GM19023 (cell line): ENCODE measurements at regions not wholly inside any gene's neighbourhood (a gene's known extent, or its start where the extent isn't known, plus 50 kb on each side); places are given as distances from the start of the nearest gene placed in this dataset.
"Not testable (repeated sequence)": the region's sequence is repeated elsewhere in the genome, so short reads cannot be mapped to it uniquely, and the experiment has no call there.

Experiments used
- ATAC-seq: cut with Tn5 transposase; IDR thresholded peaks from one replicate; pipeline ENCODE4 v1.9.1; 2021; ENCODE audit warnings: mild to moderate bottlenecking, moderate library complexity; ENCODE audit not compliant: unreplicated experiment

DNA sequence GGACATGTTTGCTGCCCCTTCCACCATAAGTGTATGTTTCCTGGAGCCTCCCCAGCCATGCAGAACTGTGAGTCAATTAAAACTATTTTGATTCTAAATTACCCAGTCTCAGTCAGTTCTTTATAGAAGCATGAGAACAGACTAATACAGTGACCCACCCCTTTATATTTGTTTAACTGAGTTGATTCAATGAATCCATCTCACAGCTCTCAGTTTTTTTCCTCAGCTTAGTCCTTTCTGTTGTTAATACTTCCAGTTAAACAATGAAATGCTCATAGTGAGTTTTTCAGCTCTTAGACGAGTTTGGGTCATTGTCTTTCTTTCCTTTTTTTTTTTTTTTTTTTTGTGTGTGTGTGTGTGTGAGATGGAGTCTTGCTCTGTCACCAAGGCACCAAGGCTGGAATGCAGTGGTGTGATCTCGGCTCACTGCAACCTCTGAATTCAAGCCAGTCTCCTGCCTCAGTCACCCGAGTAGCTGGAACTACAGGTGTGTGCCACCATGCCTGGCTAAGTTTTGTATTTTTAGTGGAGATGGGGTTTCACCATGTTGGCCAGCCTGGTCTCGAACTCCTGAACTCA, 627.4 kb downstream of the SPATA31A7 start:
- ATAC-seq = not testable (repeated sequence)

DNA sequence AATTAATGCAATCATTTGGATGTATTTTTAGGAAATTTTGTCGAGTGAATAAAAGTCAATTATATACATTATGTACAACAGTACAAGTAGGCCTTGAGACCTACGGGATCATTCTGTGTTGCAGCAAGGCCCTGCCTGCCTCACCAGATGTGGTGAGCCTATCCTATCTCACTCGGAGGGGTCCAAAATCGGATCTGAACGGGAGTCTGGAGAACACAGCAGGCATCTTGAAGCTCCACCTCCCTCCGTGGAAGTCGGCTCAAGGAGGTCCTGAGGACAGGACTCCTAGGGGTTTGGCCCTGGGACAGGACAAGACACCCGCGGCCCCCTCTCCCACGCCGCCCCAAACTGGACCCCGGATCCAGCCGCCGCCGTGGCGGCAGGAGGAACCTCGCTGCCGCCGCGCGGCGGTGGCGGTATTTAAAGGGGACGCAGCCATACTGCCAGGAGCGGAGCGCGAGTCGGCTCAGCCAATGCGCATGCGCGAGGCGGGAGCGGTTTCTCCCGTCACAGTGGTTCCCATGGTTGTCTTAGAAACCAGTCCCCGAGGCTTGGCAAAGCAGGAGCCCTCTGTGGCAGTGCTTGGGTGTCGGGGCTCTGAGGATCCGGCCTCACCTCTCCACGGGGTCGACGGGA, 663.9 kb downstream of the SPATA31A7 start:
- ATAC-seq = peak; percentile 74

DNA sequence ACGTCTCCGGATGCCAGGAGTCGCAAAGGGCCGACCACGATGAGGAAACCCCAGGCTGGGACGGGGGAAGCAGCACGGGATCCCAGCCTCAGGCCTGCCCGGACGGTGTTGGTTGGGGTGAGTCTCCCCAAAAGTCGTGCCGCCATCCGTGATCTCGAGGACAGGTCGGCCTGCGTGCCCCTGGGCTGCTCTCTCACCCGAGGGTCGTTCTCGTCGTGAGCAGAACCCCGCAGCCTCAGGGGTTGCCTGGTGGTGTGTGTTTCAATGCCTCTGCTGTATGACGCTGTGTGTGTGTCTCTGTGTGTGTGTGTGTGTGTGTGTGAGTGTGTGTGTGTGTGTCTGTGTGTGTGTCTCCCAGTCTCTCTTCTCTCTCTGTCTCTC, 664.4 kb downstream of the SPATA31A7 start:
- not testable (repeated sequence) for ATAC-seq

DNA sequence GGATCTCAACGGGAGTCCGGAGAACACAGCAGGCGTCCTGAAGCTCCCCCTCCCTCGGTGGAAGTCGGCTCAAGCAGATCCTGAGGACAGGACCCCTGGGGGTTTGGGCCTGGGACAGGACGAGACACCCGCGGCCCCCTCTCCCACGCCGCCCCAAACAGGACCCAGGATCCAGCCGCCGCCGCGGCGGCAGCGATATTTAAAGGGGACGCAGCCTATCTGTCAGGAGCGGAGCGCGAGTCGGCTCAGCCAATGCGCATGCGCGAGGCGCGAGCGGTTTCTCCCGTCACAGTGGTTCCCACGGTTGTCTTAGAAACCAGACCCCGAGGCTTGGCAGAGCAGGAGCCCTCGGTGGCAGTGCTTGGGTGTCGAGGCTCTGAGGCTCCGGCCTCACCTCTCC, 666.4 kb downstream of the SPATA31A7 start:
- ATAC-seq = peak; percentile 59

DNA sequence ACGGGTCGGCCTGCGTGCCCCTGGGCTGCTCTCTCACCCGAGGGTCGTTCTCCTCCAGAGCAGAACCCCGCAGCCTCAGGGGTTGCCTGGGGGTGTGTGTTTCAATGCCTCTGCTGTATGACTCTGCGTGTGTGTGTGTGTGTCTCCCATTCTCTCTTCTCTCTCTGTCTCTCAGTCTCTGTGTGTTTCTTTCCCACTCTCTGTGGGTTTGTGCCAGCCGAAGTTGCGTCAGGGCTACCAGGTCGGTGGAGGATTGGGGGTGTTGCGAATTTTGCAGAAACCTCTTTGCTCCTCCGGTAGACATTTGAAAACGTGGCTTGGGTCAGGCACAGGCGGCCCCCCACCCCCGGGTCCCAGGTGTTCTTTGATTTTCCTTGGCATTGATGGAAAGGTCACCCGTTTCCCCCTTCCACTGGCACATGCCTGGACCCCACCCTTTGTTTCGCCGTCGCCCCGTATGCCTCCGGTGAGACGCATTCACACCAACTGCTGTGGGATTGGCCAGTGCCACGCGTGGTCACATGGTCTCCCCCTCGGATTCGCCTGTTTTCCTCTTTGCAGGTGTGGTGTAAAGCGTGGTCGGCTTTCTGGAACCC, 667.1 kb downstream of the SPATA31A7 start:
- ATAC-seq = not testable (repeated sequence)

DNA sequence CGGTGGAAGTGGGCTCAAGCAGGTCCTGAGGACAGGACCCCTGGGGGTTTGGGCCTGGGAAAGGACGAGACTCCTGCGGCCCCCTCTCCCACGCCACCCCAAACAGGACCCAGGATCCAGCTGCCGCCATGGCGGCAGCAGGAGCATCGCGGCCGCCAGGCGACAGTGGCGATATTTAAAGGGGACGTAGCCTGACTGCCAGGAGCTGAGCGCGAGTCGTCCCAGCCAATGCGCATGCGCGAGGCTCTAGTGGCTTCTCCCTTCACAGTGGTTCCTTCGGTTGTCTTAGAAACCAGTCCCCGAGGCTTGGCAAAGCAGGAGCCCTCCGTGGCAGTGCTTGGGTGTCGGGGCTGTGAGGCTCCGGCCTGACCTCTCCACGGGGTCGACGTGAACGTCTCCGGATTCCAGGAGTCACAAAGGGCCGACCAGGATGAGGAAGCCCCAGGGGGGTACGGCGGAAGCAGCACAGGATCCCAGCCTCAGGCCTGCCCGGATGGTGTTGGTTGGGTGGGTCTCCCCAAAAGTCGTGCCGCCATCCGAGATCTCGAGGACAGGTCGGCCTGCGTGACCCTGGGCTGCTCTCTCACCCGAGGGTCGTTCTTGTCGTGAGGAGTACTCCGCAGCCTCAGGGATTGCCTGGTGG, 668.0 kb downstream of the SPATA31A7 start:
- ATAC-seq = peak; percentile 81

DNA sequence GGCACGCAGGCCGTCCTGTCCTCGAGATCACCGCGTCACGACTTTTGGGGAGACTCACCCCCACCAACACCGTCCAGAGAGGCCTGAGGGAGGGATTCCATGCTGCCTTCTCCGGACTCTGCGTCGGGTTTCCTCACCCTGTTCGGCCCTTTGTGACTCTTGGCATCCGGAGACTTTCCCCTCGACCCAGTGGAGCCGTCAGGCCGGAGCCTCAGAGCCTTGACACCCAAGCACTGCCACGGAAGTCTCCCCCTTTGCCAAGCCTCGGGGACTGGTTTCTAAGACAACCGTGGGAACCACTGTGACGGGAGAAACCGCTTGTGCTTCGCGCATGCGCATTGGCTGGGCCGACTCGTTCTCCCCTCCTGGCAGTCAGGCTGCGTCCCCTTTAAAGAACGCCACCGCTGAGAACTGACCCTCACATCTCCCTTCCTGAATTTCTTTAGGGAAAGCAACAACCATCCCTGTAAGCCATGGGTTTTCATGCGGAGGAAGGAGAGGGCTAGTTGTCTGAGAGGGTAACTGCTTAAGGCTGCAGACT, 672.7 kb downstream of the SPATA31A7 start:
- not testable (repeated sequence) for ATAC-seq

DNA sequence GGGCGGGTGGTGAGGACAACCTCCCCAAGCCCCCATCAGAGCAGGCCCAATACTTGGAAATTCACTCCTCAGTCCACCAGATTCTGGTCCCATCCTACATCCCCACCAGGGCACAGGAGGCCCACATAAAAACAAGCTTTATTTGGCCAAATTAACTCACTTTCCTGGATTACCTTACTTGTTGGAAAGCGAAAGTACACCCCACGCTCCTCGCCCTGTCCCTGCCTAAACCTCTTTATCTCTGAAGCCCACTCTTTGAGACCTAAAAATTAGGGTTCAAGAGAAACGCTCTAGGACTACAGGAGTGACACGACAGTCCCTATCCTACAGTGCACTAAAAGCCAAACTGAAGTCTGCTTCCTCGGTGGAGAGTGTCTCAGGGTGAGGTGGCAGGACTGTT, 674.6 kb downstream of the SPATA31A7 start:
- not testable (repeated sequence) for ATAC-seq

DNA sequence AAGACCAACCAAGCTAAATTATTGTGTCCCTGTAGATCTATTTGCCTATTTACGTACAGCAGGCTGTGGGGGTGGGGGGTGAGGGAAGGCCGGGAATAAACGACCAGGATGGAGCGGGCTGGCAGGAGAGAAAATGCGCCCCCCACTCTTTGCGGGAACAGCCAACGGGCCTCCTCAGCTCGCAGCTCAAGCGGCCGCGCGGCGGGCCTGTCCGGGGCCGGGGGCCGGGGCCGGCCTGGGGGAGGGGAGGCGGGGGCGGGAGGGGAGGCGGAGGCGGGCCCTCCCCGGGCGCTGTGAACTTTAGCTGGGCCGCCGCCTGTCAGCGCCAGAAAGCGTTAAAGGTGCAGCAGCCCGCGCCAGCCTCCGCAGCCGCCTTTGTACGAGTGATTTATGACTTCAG, 679.1 kb downstream of the SPATA31A7 start:
- ATAC-seq = not testable (repeated sequence)

DNA sequence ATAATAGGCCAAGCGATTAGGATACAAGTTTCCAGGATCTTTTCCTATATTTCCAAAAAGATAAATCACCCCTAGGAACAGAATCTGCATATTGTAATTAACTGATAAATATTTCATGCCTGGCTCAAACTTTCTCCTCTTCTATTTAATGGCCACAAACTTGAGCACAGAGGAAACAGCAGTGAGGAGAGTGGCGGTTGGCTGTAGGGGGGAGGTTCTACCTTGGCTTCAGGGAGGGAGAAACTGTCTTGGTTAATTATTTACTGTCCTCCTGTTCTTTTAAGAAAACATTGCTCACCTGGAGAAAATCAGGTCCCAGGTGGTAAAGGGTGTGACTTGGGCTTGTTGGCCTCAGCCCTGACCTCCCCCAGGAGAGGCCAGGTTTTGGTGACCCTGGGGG, 682.5 kb downstream of the SPATA31A7 start:
- not testable (repeated sequence) for ATAC-seq
